ENCODE measurements at regions not wholly inside any gene's neighbourhood (a gene's known extent, or its start where the extent isn't known, plus 50 kb on each side); places are given as distances from the start of the nearest gene placed in this dataset.

GRCh38 chr7:68529221-68529620, 1069.1 kb upstream of the AUTS2 start:
- intact Hi-C loops (cut with micrococcal nuclease): no loop called here
- ATAC-seq: no peak
- Histone ChIP-seq H3F3A (ENCODE audit: low read length, unreplicated experiment) (no peaks in the 10 kb centered on the region), H3K27ac (ENCODE audit: low read length) (no peak overlapping the region), H3K4me1 (ENCODE audit: insufficient read depth, low read length) (no peaks in the 10 kb centered on the region), H3K4me3 (ENCODE audit: low read length) (no peak overlapping the region), H3K9me2 (replicated peaks; ENCODE audit: low read length) (no peaks in the 10 kb centered on the region), H3K9me3 (ENCODE audit: low read length) (no peaks in the 10 kb centered on the region), H4K20me1 (ENCODE audit: low read length) (no peaks in the 10 kb centered on the region), H3K79me2 (ENCODE audit: low read length) (no peaks in the 10 kb centered on the region), H3K9ac (ENCODE audit: low read length) (no peak overlapping the region), H3K4me2 (ENCODE audit: low read length) (no peak overlapping the region), H3K27me3 (ENCODE audit: low read length) (no peaks in the 10 kb centered on the region), H2AFZ (ENCODE audit: low read length) (no peak overlapping the region), H3K36me3 (ENCODE audit: low read depth, low read length) (no peaks in the 10 kb centered on the region)
- POLR2A ChIA-PET (ENCODE audit: unreplicated experiment): no interaction called here
- no TSS peak for BruUV-seq (replicated peaks)
- CTCF ChIA-PET: no interaction called here
- no peak for DNase-seq
- TF ChIP-seq EZH2phosphoT487 (IDR thresholded peaks at IDR 0.05; ENCODE audit: borderline replicate concordance, low read length): no peak
- no peak for TF ChIP-seq EZH2 (IDR thresholded peaks at IDR 0.05; ENCODE audit: low read length, unreplicated experiment)
- TF ChIP-seq CTCF (conservative IDR thresholded peaks at IDR 0.05; ENCODE audit: low read depth, low read length): no peak

GRCh38 chr7:68535266-68535665, 1063.0 kb upstream of the AUTS2 start:
- Histone ChIP-seq H3K27me3 (ENCODE audit: low read length) (no peaks in the 10 kb centered on the region), H3K4me2 (ENCODE audit: low read length) (no peak overlapping the region), H3K9ac (ENCODE audit: low read length) (no peak overlapping the region), H4K20me1 (ENCODE audit: low read length) (no peaks in the 10 kb centered on the region), H3F3A (ENCODE audit: low read length, unreplicated experiment) (no peaks in the 10 kb centered on the region), H2AFZ (ENCODE audit: low read length) (no peak overlapping the region), H3K9me3 (ENCODE audit: low read length) (no peaks in the 10 kb centered on the region), H3K4me1 (ENCODE audit: insufficient read depth, low read length) (no peaks in the 10 kb centered on the region), H3K79me2 (ENCODE audit: low read length) (no peaks in the 10 kb centered on the region), H3K36me3 (ENCODE audit: low read depth, low read length) (no peaks in the 10 kb centered on the region), H3K4me3 (ENCODE audit: low read length) (no peak overlapping the region), H3K9me2 (replicated peaks; ENCODE audit: low read length) (no peaks in the 10 kb centered on the region), H3K27ac (ENCODE audit: low read length) (no peak overlapping the region)
- no peak for ATAC-seq
- CTCF ChIA-PET: no interaction called here
- intact Hi-C loops (cut with micrococcal nuclease): no loop called here
- POLR2A ChIA-PET (ENCODE audit: unreplicated experiment): no interaction called here
- TF ChIP-seq EZH2 (IDR thresholded peaks at IDR 0.05; ENCODE audit: low read length, unreplicated experiment) (no peak), CTCF (conservative IDR thresholded peaks at IDR 0.05; ENCODE audit: low read depth, low read length) (no peak), EZH2phosphoT487 (IDR thresholded peaks at IDR 0.05; ENCODE audit: borderline replicate concordance, low read length) (no peak)
- no TSS peak for BruUV-seq (replicated peaks)
- no peak for DNase-seq

- no peak overlapping the region for H3K4me3 ChIP-seq (ENCODE audit: low read length)
- no peaks in the 10 kb centered on the region for H3K36me3 ChIP-seq (ENCODE audit: low read depth, low read length)
- H3K27ac ChIP-seq (ENCODE audit: low read length): no peak overlapping the region
- no peak overlapping the region for H2AFZ ChIP-seq (ENCODE audit: low read length)
- ATAC-seq (no peak), DNase-seq (no peak)
- POLR2A ChIA-PET (ENCODE audit: unreplicated experiment): no interaction called here
- TF ChIP-seq EZH2phosphoT487 (IDR thresholded peaks at IDR 0.05; ENCODE audit: borderline replicate concordance, low read length) (no peak), EZH2 (IDR thresholded peaks at IDR 0.05; ENCODE audit: low read length, unreplicated experiment) (no peak), CTCF (conservative IDR thresholded peaks at IDR 0.05; ENCODE audit: low read depth, low read length) (no peak)
- H4K20me1 ChIP-seq (ENCODE audit: low read length): no peaks in the 10 kb centered on the region
- CTCF ChIA-PET: no interaction called here
- no peak overlapping the region for H3K4me2 ChIP-seq (ENCODE audit: low read length)
- no peaks in the 10 kb centered on the region for H3K9me3 ChIP-seq (ENCODE audit: low read length)
- no peaks in the 10 kb centered on the region for H3K9me2 ChIP-seq (replicated peaks; ENCODE audit: low read length)
- H3K79me2 ChIP-seq (ENCODE audit: low read length): no peaks in the 10 kb centered on the region
- no peaks in the 10 kb centered on the region for H3K27me3 ChIP-seq (ENCODE audit: low read length)
- intact Hi-C loops (cut with micrococcal nuclease): no loop called here
- no peaks in the 10 kb centered on the region for H3K4me1 ChIP-seq (ENCODE audit: insufficient read depth, low read length)
- no peak overlapping the region for H3K9ac ChIP-seq (ENCODE audit: low read length)
- BruUV-seq (replicated peaks): no TSS peak
- H3F3A ChIP-seq (ENCODE audit: low read length, unreplicated experiment): no peaks in the 10 kb centered on the region
Measured at GRCh38 chr7:68537051-68537773, 1061.1 kb upstream of the AUTS2 start.
